IMR-90 (cell line): ENCODE measurements at regions not wholly inside any gene's neighbourhood (a gene's known extent, or its start where the extent isn't known, plus 50 kb on each side); places are given as distances from the start of the nearest gene placed in this dataset.

ENCODE experiments used
- ATAC-seq: fragments of 200-7000 bp; cut with Tn5 transposase; 2 replicates; pipeline ENCODE4 v1.9.1; 2020; ENCODE audit warnings: low read depth, mild to moderate bottlenecking, moderate library complexity
- BruUV-seq: library from RNA; stranded (reverse); fragments of 400-500 nt; replicated peaks from 2 replicates; lab custom pipeline; 2021; lab: Mats Ljungman, UMichigan
- CTCF ChIA-PET: fragments of 300-600 bp; formaldehyde crosslinking; extraction: SDS; loops from one replicate; lab custom pipeline; 2021; ENCODE audit warnings: antibody characterized with exemption; lab: Yijun Ruan, JAX
- POLR2A ChIA-PET: fragments of 300-600 bp; sonication (Branson Sonifier 250); formaldehyde crosslinking; loops from one replicate; lab custom pipeline; 2022; ENCODE audit warnings: antibody characterized with exemption; ENCODE audit not compliant: unreplicated experiment; lab: Charles Lee
- DNase-seq: peaks from one replicate; pipeline ENCODE4 v3.0.0; 2013
- H2AFZ ChIP-seq: replicated peaks from 2 replicates; pipeline ENCODE3; 2013; ENCODE audit warnings: low read length, mild to moderate bottlenecking; ENCODE audit not compliant: poor library complexity
- H2AK5ac ChIP-seq: 2 replicates; pipeline ENCODE4 v1.6.1; 2013; ENCODE audit warnings: low read depth, low read length, inconsistent platforms
- H2AK9ac ChIP-seq: replicated peaks from 2 replicates; pipeline ENCODE3; 2013; ENCODE audit warnings: mild to moderate bottlenecking, low read depth, low read length, moderate library complexity; ENCODE audit not compliant: poor library complexity
- H2BK120ac ChIP-seq: 2 replicates; pipeline ENCODE4 v1.6.1; 2013; ENCODE audit warnings: low read depth, low read length, inconsistent platforms
- H2BK15ac ChIP-seq: 3 replicates; pipeline ENCODE4 v1.6.1; 2013; ENCODE audit warnings: low read depth, low read length, inconsistent platforms
- H2BK20ac ChIP-seq: 2 replicates; pipeline ENCODE4 v1.6.1; 2013; ENCODE audit warnings: low read depth, mild to moderate bottlenecking, inconsistent platforms, low read length, moderate library complexity
- H2BK5ac ChIP-seq: 2 replicates; pipeline ENCODE4 v1.6.1; 2013; ENCODE audit warnings: mild to moderate bottlenecking, low read depth, low read length, inconsistent platforms; ENCODE audit not compliant: poor library complexity, severe bottlenecking
- H3K14ac ChIP-seq: replicated peaks from 2 replicates; pipeline ENCODE4 v1.6.1; 2013; ENCODE audit warnings: low read depth, low read length, inconsistent platforms
- H3K18ac ChIP-seq: 2 replicates; pipeline ENCODE4 v1.6.1; 2013; ENCODE audit warnings: low read depth, low read length, control low read depth
- H3K23ac ChIP-seq: 2 replicates; pipeline ENCODE4 v1.6.1; 2013; ENCODE audit warnings: low read depth, low read length, inconsistent platforms
- H3K27ac ChIP-seq: 2 replicates; pipeline ENCODE4 v1.5.1; 2013; ENCODE audit warnings: mild to moderate bottlenecking, control low read depth, low read length; ENCODE audit not compliant: insufficient read depth
- H3K27me3 ChIP-seq: 2 replicates; pipeline ENCODE4 v1.6.1; 2013; ENCODE audit warnings: low read length; ENCODE audit not compliant: control insufficient read depth, insufficient read depth
- H3K36me3 ChIP-seq: 2 replicates; pipeline ENCODE4 v1.6.1; 2013; ENCODE audit warnings: low read length, mixed read lengths; ENCODE audit not compliant: control insufficient read depth, insufficient read depth
- H3K4ac ChIP-seq: 2 replicates; pipeline ENCODE4 v1.6.1; 2013; ENCODE audit warnings: low read depth, low read length, inconsistent platforms
- H3K4me1 ChIP-seq: 2 replicates; pipeline ENCODE4 v1.6.1; 2013; ENCODE audit warnings: low read length, mixed read lengths; ENCODE audit not compliant: control insufficient read depth, insufficient read depth
- H3K4me2 ChIP-seq: 2 replicates; pipeline ENCODE4 v1.6.1; 2013; ENCODE audit warnings: low read depth, mild to moderate bottlenecking, control low read depth, low read length, moderate library complexity
- H3K4me3 ChIP-seq: 2 replicates; pipeline ENCODE4 v1.5.1; 2013; ENCODE audit warnings: low read depth, mild to moderate bottlenecking, control low read depth, low read length, moderate library complexity; ENCODE audit not compliant: insufficient read depth
- H3K56ac ChIP-seq: 2 replicates; pipeline ENCODE4 v1.6.1; 2013; ENCODE audit warnings: low read length, inconsistent platforms; ENCODE audit not compliant: insufficient read depth; ENCODE audit errors: extremely low read depth
- H3K79me1 ChIP-seq, 2 experiments: 2 replicates each; pipeline ENCODE4 v1.6.1; 2013; ENCODE audit warnings: low read length in 2 of 2, inconsistent platforms in 1 of 2, low read depth in 1 of 2
- H3K9ac ChIP-seq: 2 replicates; pipeline ENCODE4 v1.6.1; 2013; ENCODE audit warnings: low read depth, low read length, control low read depth
- H3K9me1 ChIP-seq: 2 replicates; pipeline ENCODE4 v1.6.1; 2013; ENCODE audit warnings: low read length, inconsistent platforms; ENCODE audit not compliant: insufficient read depth
- H3K9me3 ChIP-seq: 2 replicates; pipeline ENCODE4 v1.6.1; 2013; ENCODE audit warnings: low read length; ENCODE audit not compliant: control insufficient read depth, insufficient read depth
- H4K20me1 ChIP-seq: 2 replicates; pipeline ENCODE4 v1.6.1; 2013; ENCODE audit warnings: low read length, inconsistent platforms; ENCODE audit not compliant: insufficient read depth
- H4K5ac ChIP-seq: 2 replicates; pipeline ENCODE4 v1.6.1; 2013; ENCODE audit warnings: mild to moderate bottlenecking, low read depth, low read length, control low read depth
- H4K8ac ChIP-seq, 2 experiments: 2 replicates each; pipeline ENCODE4 v1.6.1; 2013; ENCODE audit warnings: low read depth in 2 of 2, low read length in 2 of 2, control low read depth in 1 of 2, inconsistent platforms in 1 of 2
- H4K91ac ChIP-seq: 2 replicates; pipeline ENCODE4 v1.6.1; 2013; ENCODE audit warnings: low read depth, low read length, inconsistent platforms; ENCODE audit not compliant: insufficient read depth
- BHLHE40 ChIP-seq: fragments of 150-350 bp; IDR thresholded peaks from 2 replicates; pipeline ENCODE4 v1.6.1; 2016; ENCODE audit warnings: mild to moderate bottlenecking, low read depth, low read length
- CEBPB ChIP-seq: IDR thresholded peaks from 2 replicates; pipeline ENCODE4 v1.6.1; 2012; ENCODE audit warnings: low read depth, low read length, improper control_type of control experiment
- CHD1 ChIP-seq: IDR thresholded peaks from 2 replicates; pipeline ENCODE4 v1.6.1; 2012; ENCODE audit warnings: low read depth, low read length, improper control_type of control experiment
- CTCF ChIP-seq: conservative IDR thresholded peaks from 2 replicates; pipeline ENCODE4 v1.5.1; 2012; ENCODE audit warnings: mild to moderate bottlenecking, low read depth, low read length, improper control_type of control experiment
- ELK1 ChIP-seq: fragments of 150-350 bp; IDR thresholded peaks from 2 replicates; pipeline ENCODE4 v1.6.1; 2016; ENCODE audit warnings: low read depth, mild to moderate bottlenecking, low read length, moderate library complexity, borderline replicate concordance
- FOS ChIP-seq: fragments of 150-350 bp; IDR thresholded peaks from 2 replicates; pipeline ENCODE4 v1.6.1; 2016; ENCODE audit warnings: low read depth, low read length
- MAFK ChIP-seq: IDR thresholded peaks from 2 replicates; pipeline ENCODE4 v1.6.1; 2012; ENCODE audit warnings: low read depth, low read length, improper control_type of control experiment
- MAZ ChIP-seq: IDR thresholded peaks from 2 replicates; pipeline ENCODE4 v1.6.1; 2012; ENCODE audit warnings: low read depth, mild to moderate bottlenecking, low read length, improper control_type of control experiment, moderate library complexity, borderline replicate concordance
- NFE2L2 ChIP-seq: fragments of 150-350 bp; IDR thresholded peaks from 2 replicates; pipeline ENCODE4 v1.6.1; 2016; ENCODE audit warnings: low read depth, mild to moderate bottlenecking, low read length
- POLR2A ChIP-seq: IDR thresholded peaks from 2 replicates; pipeline ENCODE4 v1.6.1; 2012; ENCODE audit warnings: mild to moderate bottlenecking, low read depth, low read length
- RAD21 ChIP-seq: IDR thresholded peaks from 2 replicates; pipeline ENCODE4 v1.6.1; 2012; ENCODE audit warnings: low read length, improper control_type of control experiment
- RCOR1 ChIP-seq: IDR thresholded peaks from 2 replicates; pipeline ENCODE4 v1.6.1; 2012; ENCODE audit warnings: mild to moderate bottlenecking, low read length, improper control_type of control experiment; ENCODE audit not compliant: insufficient replicate concordance
- RFX5 ChIP-seq: IDR thresholded peaks from 2 replicates; pipeline ENCODE4 v1.8.0; 2012; ENCODE audit warnings: low read depth, mild to moderate bottlenecking, low read length, moderate library complexity
- SMC3 ChIP-seq: fragments of 150-350 bp; IDR thresholded peaks from 2 replicates; pipeline ENCODE4 v1.6.1; 2016; ENCODE audit warnings: low read depth, mild to moderate bottlenecking, antibody characterized with exemption, low read length, moderate library complexity
- USF2 ChIP-seq: fragments of 150-350 bp; IDR thresholded peaks from 2 replicates; pipeline ENCODE4 v1.6.1; 2017; ENCODE audit warnings: mild to moderate bottlenecking, antibody characterized with exemption, low read length, low read depth
- WGBS, 2 experiments: methylation state at CpG; one replicate each; pipeline versions ENCODE4 v1.1.5 to v1.1.7; 2013; ENCODE audit warnings: missing lambda C conversion rate in 2 of 2; ENCODE audit not compliant: insufficient read length in 1 of 2; ENCODE audit errors: extremely low coverage in 2 of 2; 5-methylcytosine and 5-hydroxymethylcytosine counted together
- dilution Hi-C: fragments of 300-500 bp; cut with HindIII; formaldehyde crosslinking; loops from one replicate; pipeline ENCODE4 v1.14.3; 2018; ENCODE audit warnings: low sequenced_read_pairs; ENCODE audit not compliant: unreplicated experiment
- in situ Hi-C: fragments of 300-500 bp; cut with MboI; formaldehyde crosslinking; loops from 3 replicates; pipeline ENCODE4 v1.14.3; 2019; ENCODE audit warnings: low sequenced_read_pairs, inconsistent platforms, mixed read lengths
- intact Hi-C: fragments of 100-400 bp; cut with micrococcal nuclease; formaldehyde crosslinking; loops from 2 replicates; pipeline ENCODE4 v1.10.0; 2022

- H3K27ac ChIP-seq = peak overlapping the region; percentile 10; the same call in 1 of the 2 replicates
- H2AFZ ChIP-seq = peak overlapping the region; percentile 66
- H2BK15ac ChIP-seq = peak overlapping the region; percentile 80; the same call in 1 of the 3 replicates
- no peaks in the 10 kb centered on the region for H4K20me1 ChIP-seq
- H3K4ac ChIP-seq = peak overlapping the region; percentile 79
- peak overlapping the region; percentile 79; the same call in 1 of the 2 replicates for H4K5ac ChIP-seq
- no TSS peak for BruUV-seq
- H3K4me1 ChIP-seq = peaks cover 24% of the 10 kb centered on the region
- ChIA-PET POLR2A (no interaction called here), CTCF (no interaction called here)
- ATAC-seq (peak; percentile 75), DNase-seq (peak; percentile 75)
- intact Hi-C loops (no loop called here), in situ Hi-C loops (no loop called here), dilution Hi-C loops (no loop called here)
- H3K9me3 ChIP-seq = no peaks in the 10 kb centered on the region
- peak overlapping the region; percentile 85 for H2BK5ac ChIP-seq
- peak overlapping the region; percentile 21 for H3K23ac ChIP-seq
- WGBS, 2 experiments = no CpG with 5 or more reads among the region's 6 CpGs
- peak overlapping the region; percentile 18 to 93; a peak in 3 of 4 replicates for H4K8ac ChIP-seq
- no peaks in the 10 kb centered on the region for H3K79me1 ChIP-seq
- no peak overlapping the region; the same call in 1 of the 2 replicates for H2AK5ac ChIP-seq
- H2AK9ac ChIP-seq = no peak overlapping the region
- H3K18ac ChIP-seq = peak overlapping the region; percentile 55
- H2BK20ac ChIP-seq = peak overlapping the region; percentile 90
- peak overlapping the region; percentile 17 for H3K14ac ChIP-seq
- H3K9ac ChIP-seq = no peak overlapping the region
- H3K9me1 ChIP-seq = peaks cover 13% of the 10 kb centered on the region
- peak overlapping the region; percentile 76; the same call in 1 of the 2 replicates for H3K56ac ChIP-seq
- H3K36me3 ChIP-seq = no peaks in the 10 kb centered on the region
- H4K91ac ChIP-seq = peak overlapping the region; percentile 31; the same call in 1 of the 2 replicates
- no peak overlapping the region for H3K4me2 ChIP-seq
- peak overlapping the region; percentile 90 for H2BK120ac ChIP-seq
- H3K27me3 ChIP-seq = no peaks in the 10 kb centered on the region
- no peak overlapping the region for H3K4me3 ChIP-seq
- TF ChIP-seq POLR2A = no peak
- no peak for TF ChIP-seq CEBPB
- no peak for TF ChIP-seq RFX5
- TF ChIP-seq CTCF = no peak
- no peak for TF ChIP-seq RCOR1
- no peak for TF ChIP-seq CHD1
- TF ChIP-seq USF2 = no peak
- no peak for TF ChIP-seq MAFK
- TF ChIP-seq BHLHE40 = no peak
- no peak for TF ChIP-seq RAD21
- TF ChIP-seq NFE2L2 = no peak
- TF ChIP-seq FOS = no peak
- no peak for TF ChIP-seq SMC3
- TF ChIP-seq ELK1 = no peak
- no peak for TF ChIP-seq MAZ
Observed at GRCh38 chr20:6704132-6704861, 63.2 kb upstream of the BMP2 start.
